ENCODE measurements at regions not wholly inside any gene's neighbourhood (a gene's known extent, or its start where the extent isn't known, plus 50 kb on each side); places are given as distances from the start of the nearest gene placed in this dataset.

GRCh38 chr12:94027561-94027960 is 120.8 kb upstream of the PLXNC1 start:
- DNase-seq (ENCODE audit: low spot score): no peak

GRCh38 chr12:94031763-94032162 is 116.6 kb upstream of the PLXNC1 start:
- no peak for DNase-seq (ENCODE audit: low spot score)

- no peak for DNase-seq (ENCODE audit: low spot score)
Measured at GRCh38 chr12:94032368-94032767, 116.0 kb upstream of the PLXNC1 start.

GRCh38 chr12:94033101-94033500 is 115.3 kb upstream of the PLXNC1 start:
- no peak for DNase-seq (ENCODE audit: low spot score)

GRCh38 chr12:94033784-94034183 is 114.6 kb upstream of the PLXNC1 start:
- DNase-seq (ENCODE audit: low spot score): no peak

GRCh38 chr12:94037444-94037843 is 110.9 kb upstream of the PLXNC1 start:
- no peak for DNase-seq (ENCODE audit: low spot score)

- DNase-seq (ENCODE audit: low spot score): no peak
Measured at GRCh38 chr12:94038605-94039004, 109.8 kb upstream of the PLXNC1 start.

GRCh38 chr12:94039199-94039840 is 109.1 kb upstream of the PLXNC1 start:
- no peak for DNase-seq (ENCODE audit: low spot score)

- no peak for DNase-seq (ENCODE audit: low spot score)
Measured at GRCh38 chr12:94039914-94040313, 108.5 kb upstream of the PLXNC1 start.

- no peak for DNase-seq (ENCODE audit: low spot score)
Measured at GRCh38 chr12:94041850-94042249, 106.5 kb upstream of the PLXNC1 start.

GRCh38 chr12:94042321-94042720 is 106.1 kb upstream of the PLXNC1 start:
- DNase-seq (ENCODE audit: low spot score): no peak

GRCh38 chr12:94046626-94047410 is 101.6 kb upstream of the PLXNC1 start:
- no peak for DNase-seq (ENCODE audit: low spot score)

GRCh38 chr12:94047781-94048567 is 100.4 kb upstream of the PLXNC1 start:
- DNase-seq (ENCODE audit: low spot score): no peak

- DNase-seq (ENCODE audit: low spot score): no peak
Measured at GRCh38 chr12:94048757-94049156, 99.6 kb upstream of the PLXNC1 start.

- no peak for DNase-seq (ENCODE audit: low spot score)
Measured at GRCh38 chr12:94049718-94050117, 98.7 kb upstream of the PLXNC1 start.

GRCh38 chr12:94053676-94054075 is 94.7 kb upstream of the PLXNC1 start:
- no peak for DNase-seq (ENCODE audit: low spot score)

GRCh38 chr12:94055528-94055927 is 92.8 kb upstream of the PLXNC1 start:
- DNase-seq (ENCODE audit: low spot score): no peak

GRCh38 chr12:94056419-94057158 is 91.8 kb upstream of the PLXNC1 start:
- DNase-seq (ENCODE audit: low spot score): no peak

GRCh38 chr12:94057262-94058151 is 90.9 kb upstream of the PLXNC1 start:
- DNase-seq (ENCODE audit: low spot score): no peak

- DNase-seq (ENCODE audit: low spot score): no peak
Measured at GRCh38 chr12:94059394-94060368, 88.7 kb upstream of the PLXNC1 start.

All from H4 (cell line).